ENCODE measurements at regions not wholly inside any gene's neighbourhood (a gene's known extent, or its start where the extent isn't known, plus 50 kb on each side); places are given as distances from the start of the nearest gene placed in this dataset.

- DNase-seq (ENCODE audit: low read depth in 1 of 2, low spot score in 2 of 2), result no peak
- no peak overlapping the region for H3K4ac ChIP-seq (replicated peaks; ENCODE audit: insufficient read length, low read depth, low read length)
- H4K8ac ChIP-seq (ENCODE audit: extremely low read depth, insufficient read depth, low read length), result no peak overlapping the region
- no peaks in the 10 kb centered on the region for H3K9me3 ChIP-seq (ENCODE audit: insufficient read depth in 2 of 2, low read depth in 1 of 2, low read length in 1 of 2)
- H3K9ac ChIP-seq (replicated peaks in 1 of 4; ENCODE audit: extremely low read depth in 1 of 4, low read depth in 3 of 4, low read length in 3 of 4), result no peak overlapping the region
- H3K36me3 ChIP-seq (ENCODE audit: control insufficient read depth in 2 of 4, insufficient read depth in 4 of 4, low read length in 3 of 4), result no peaks in the 10 kb centered on the region
- no peak for FAIRE-seq
- H2BK15ac ChIP-seq (ENCODE audit: low read length), result no peak overlapping the region
- H3K79me1 ChIP-seq (ENCODE audit: low read depth, low read length), result no peaks in the 10 kb centered on the region
- no peak overlapping the region for H3K18ac ChIP-seq (ENCODE audit: extremely low read depth, low read length)
- no peaks in the 10 kb centered on the region for H3K4me1 ChIP-seq (replicated peaks in 1 of 4; ENCODE audit: control insufficient read depth in 3 of 4, insufficient read depth in 4 of 4, low read length in 3 of 4)
- H2BK12ac ChIP-seq (ENCODE audit: low read depth, low read length), result no peak overlapping the region
- no peak overlapping the region for H4K91ac ChIP-seq (replicated peaks; ENCODE audit: insufficient read length, low read length)
- H3K4me2 ChIP-seq (ENCODE audit: insufficient read depth in 1 of 2, low read depth in 2 of 2, low read length in 2 of 2), result no peak overlapping the region
- H4K5ac ChIP-seq (ENCODE audit: insufficient read length, low read depth, low read length), result no peak overlapping the region
- no peak overlapping the region for H2BK5ac ChIP-seq (ENCODE audit: low read depth, low read length)
- POLR2A ChIA-PET (ENCODE audit: partially characterized antibody), result no interaction called here
- CTCF ChIA-PET (ENCODE audit: partially characterized antibody), result interaction anchor here (0.6 to 1.5 kb wide), 3 partner anchors 111 to 1624 kb away, joined by 3 to 4 read pairs (median 3); no protein-coding TSS in a partner anchor
- H3K56ac ChIP-seq (replicated peaks; ENCODE audit: insufficient read length, low read depth, low read length), result no peak overlapping the region
- H3K23me2 ChIP-seq (ENCODE audit: low read depth, low read length), result no peaks in the 10 kb centered on the region
- no peaks in the 10 kb centered on the region for H3K79me2 ChIP-seq (ENCODE audit: control insufficient read depth in 1 of 2, insufficient read depth in 2 of 2, low read length in 2 of 2)
- no peak overlapping the region for H3K27ac ChIP-seq (ENCODE audit: low read depth, low read length)
- no peak overlapping the region for H2BK120ac ChIP-seq (replicated peaks; ENCODE audit: low read depth, low read length)
- no peaks in the 10 kb centered on the region for H4K20me1 ChIP-seq (replicated peaks in 1 of 2; ENCODE audit: control insufficient read depth in 1 of 2, insufficient read depth in 2 of 2, low read length in 2 of 2)
- H3K23ac ChIP-seq (ENCODE audit: insufficient read length), result no peak overlapping the region
- 100% methylated on average over 1 of the region's 1 CpG; no CpG with 5 or more reads in 1 of the 2 experiments for WGBS, 2 experiments (ENCODE audit: extremely low coverage in 1 of 2, insufficient coverage in 1 of 2, insufficient read length in 1 of 2, insufficient replicate concordance in 2 of 2, low coverage in 1 of 2, low lambda C conversion rate in 2 of 2, missing lambda C conversion rate in 1 of 2)
- H3K14ac ChIP-seq (ENCODE audit: insufficient read length), result no peak overlapping the region
- H2AK5ac ChIP-seq (ENCODE audit: low read depth, low read length), result no peak overlapping the region
- no peak overlapping the region for H2AFZ ChIP-seq (ENCODE audit: low read length)
- H3K27me3 ChIP-seq (replicated peaks in 1 of 4; ENCODE audit: control insufficient read depth in 3 of 4, extremely low read depth in 1 of 4, insufficient read depth in 3 of 4, low read length in 3 of 4), result no peaks in the 10 kb centered on the region
- H2BK20ac ChIP-seq (ENCODE audit: low read length), result no peak overlapping the region
- TF ChIP-seq CBX5 (IDR thresholded peaks at IDR 0.05; ENCODE audit: low read depth, low read length), result no peak
- no peak overlapping the region for H3K4me3 ChIP-seq (ENCODE audit: extremely low read depth in 1 of 4, insufficient read depth in 2 of 4, low read depth in 3 of 4, low read length in 4 of 4)
Observed at GRCh38 chr2:48852938-48853337, 97.4 kb upstream of the LHCGR start.
